Stimulated activated memory B cell treated with anti-CD40 and anti-IgM and Interleukin-4, amounts not matched to agents 10 μg/mL and 1 μg/mL and 100 μg/mL, for 72 hours (primary cell): ENCODE measurements at regions not wholly inside any gene's neighbourhood (a gene's known extent, or its start where the extent isn't known, plus 50 kb on each side); places are given as distances from the start of the nearest gene placed in this dataset.

ENCODE experiments used
- ATAC-seq: fragments of 150-1000 bp; cut with Tn5 transposase; 2 replicates; pipeline ENCODE4 v1.10.0; 2021
- H3K27ac Mint-ChIP-seq: one replicate; pipeline ENCODE4 v1.8.0; 2022; ENCODE audit warnings: mild to moderate bottlenecking, mixed read lengths
- H3K27me3 Mint-ChIP-seq: one replicate; pipeline ENCODE4 v1.8.0; 2022; ENCODE audit warnings: mixed read lengths
- H3K36me3 Mint-ChIP-seq: one replicate; pipeline ENCODE4 v1.8.0; 2022; ENCODE audit warnings: mixed read lengths
- H3K4me1 Mint-ChIP-seq: one replicate; pipeline ENCODE4 v1.8.0; 2022; ENCODE audit warnings: mixed read lengths
- H3K4me3 Mint-ChIP-seq: one replicate; pipeline ENCODE4 v1.8.0; 2022; ENCODE audit warnings: mild to moderate bottlenecking, moderate library complexity, mixed read lengths
- H3K9me3 Mint-ChIP-seq: one replicate; pipeline ENCODE4 v1.8.0; 2022; ENCODE audit warnings: mixed read lengths

DNA sequence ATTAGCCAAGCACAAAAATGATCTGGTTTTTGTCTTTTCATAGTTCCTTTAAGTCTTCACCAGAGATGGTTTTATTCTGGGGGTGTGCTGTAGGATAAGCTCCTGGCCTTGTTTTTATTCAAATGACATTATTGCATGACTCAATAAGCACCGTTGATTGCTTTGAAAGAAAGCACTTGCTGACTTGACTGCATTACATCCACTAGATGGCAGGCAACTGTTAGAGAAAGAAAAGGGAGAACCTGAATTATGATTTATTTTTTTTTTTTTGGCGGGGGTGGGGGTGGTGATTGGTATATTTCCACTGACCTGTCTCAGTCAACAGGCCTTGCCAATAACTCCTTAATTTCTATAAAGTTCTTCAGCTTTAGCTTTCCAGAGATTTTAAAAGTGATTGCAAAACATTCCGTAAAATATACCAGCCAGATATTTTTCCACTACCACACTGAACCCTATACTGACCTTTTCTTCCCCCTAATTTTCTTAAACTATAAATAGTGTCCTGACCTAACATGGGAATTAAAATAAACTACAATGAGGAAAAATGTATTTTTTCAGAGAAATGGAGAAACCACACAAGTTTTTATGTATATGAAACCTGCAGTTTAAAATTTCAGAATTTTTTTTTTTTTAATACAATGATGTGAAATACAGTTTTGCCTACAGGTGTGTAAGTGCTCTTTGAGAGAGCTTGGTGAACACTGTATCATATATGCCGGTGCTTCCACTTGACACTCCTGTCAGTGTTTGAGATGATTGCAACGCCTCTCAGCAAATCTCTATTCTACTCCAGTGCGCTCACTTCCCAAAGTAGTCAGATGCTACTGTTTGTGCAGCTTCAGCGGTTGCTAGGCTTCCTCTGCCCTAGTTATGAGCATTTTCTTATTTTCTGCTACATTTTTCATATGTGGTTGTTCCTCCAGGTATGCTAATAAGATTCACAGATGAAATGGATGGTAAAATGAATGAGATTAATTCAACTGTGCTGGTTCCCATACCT lies 274.3 kb downstream of the CD109 start:
- H3K4me3 Mint-ChIP-seq: no peak overlapping the region
- H3K4me1 Mint-ChIP-seq: no peaks in the 10 kb centered on the region
- no peaks in the 10 kb centered on the region for H3K9me3 Mint-ChIP-seq
- ATAC-seq: no peak
- H3K27me3 Mint-ChIP-seq: no peaks in the 10 kb centered on the region
- no peak overlapping the region for H3K27ac Mint-ChIP-seq
- H3K36me3 Mint-ChIP-seq: no peaks in the 10 kb centered on the region

DNA sequence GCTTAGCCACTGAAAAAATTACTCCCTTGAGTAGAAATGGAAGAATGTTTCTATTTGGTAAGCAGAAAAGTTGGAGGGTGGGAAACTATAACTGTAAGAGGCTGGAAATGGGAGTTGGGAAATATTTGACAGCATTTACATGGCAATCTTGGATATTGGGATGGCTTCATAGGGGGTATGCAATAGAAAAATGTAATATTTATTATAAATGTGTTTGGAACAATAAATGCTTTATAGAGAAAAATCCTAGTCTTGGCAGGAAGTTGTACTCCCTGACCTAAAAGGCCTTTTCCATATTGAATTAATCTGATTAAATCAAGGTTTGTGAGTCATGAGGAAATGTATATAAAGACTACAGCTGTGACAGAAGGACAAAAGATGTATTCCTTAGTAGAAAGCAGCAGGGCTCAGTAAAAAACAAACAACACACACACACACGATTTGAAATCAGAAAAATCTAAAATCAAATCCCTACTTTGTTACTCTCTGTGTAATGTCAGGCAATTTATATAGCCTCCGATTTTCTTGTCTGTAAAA lies 272.3 kb downstream of the CD109 start:
- Mint-ChIP-seq H3K4me1 (no peaks in the 10 kb centered on the region), H3K36me3 (no peaks in the 10 kb centered on the region), H3K4me3 (no peak overlapping the region), H3K27ac (no peak overlapping the region), H3K9me3 (no peaks in the 10 kb centered on the region), H3K27me3 (no peaks in the 10 kb centered on the region)
- ATAC-seq: no peak

DNA sequence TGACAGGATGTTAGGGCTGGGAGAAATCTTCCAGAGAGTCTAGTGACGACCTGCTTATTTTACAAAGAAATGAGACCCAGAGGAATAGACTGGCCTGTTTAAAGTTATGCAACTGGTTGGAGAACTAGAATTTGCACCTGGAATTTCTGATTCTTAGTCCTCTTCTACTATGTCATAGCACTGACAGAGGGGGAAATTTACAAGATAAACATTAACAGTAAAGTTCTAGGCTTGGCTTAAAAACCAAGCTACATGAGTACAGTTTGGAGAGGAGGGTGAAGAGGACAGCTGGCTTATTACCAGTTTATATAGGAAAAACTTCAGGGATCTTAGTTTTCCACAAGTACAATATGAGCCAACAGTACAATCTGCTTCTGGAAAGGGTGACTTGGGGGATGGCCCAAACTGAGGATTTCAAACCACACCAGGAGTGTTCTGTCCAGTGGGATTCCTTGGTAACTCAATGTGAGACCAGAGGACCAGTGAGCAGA lies 269.6 kb downstream of the CD109 start:
- H3K4me1 Mint-ChIP-seq: no peaks in the 10 kb centered on the region
- H3K4me3 Mint-ChIP-seq: no peak overlapping the region
- no peak for ATAC-seq
- no peaks in the 10 kb centered on the region for H3K9me3 Mint-ChIP-seq
- no peak overlapping the region for H3K27ac Mint-ChIP-seq
- H3K27me3 Mint-ChIP-seq: no peaks in the 10 kb centered on the region
- no peaks in the 10 kb centered on the region for H3K36me3 Mint-ChIP-seq

DNA sequence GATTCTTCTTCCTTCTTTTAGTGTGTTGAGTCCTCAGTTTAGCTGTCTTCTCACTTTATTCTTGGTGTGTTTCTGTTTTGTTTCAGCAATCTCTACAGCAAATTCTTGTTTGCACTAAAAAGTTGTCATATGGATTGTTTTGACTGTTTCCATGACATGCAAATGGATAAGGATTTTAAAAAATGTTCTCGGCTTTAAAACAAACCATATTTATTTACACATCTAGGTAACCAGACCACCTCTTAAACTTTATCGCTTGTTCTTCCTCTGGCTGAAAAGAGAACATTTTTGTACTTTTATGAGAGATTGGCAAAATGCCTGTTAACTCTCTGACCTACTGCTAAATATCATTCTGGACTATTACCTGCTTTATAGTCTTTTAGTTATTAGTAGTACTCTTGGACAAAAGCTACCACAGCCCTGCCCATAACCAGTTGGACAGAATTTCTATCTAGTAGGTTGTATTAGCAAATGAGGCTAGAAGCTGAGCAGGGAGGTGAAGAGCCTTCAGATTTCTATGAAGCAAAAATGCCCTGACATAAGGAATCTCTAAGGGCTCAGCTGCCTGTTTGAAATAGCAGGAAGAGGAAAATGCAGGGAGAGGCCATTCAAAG lies 268.3 kb downstream of the CD109 start:
- H3K9me3 Mint-ChIP-seq: no peaks in the 10 kb centered on the region
- H3K27me3 Mint-ChIP-seq: no peaks in the 10 kb centered on the region
- H3K27ac Mint-ChIP-seq: no peak overlapping the region
- no peaks in the 10 kb centered on the region for H3K4me1 Mint-ChIP-seq
- H3K4me3 Mint-ChIP-seq: no peak overlapping the region
- ATAC-seq: no peak
- H3K36me3 Mint-ChIP-seq: no peaks in the 10 kb centered on the region

DNA sequence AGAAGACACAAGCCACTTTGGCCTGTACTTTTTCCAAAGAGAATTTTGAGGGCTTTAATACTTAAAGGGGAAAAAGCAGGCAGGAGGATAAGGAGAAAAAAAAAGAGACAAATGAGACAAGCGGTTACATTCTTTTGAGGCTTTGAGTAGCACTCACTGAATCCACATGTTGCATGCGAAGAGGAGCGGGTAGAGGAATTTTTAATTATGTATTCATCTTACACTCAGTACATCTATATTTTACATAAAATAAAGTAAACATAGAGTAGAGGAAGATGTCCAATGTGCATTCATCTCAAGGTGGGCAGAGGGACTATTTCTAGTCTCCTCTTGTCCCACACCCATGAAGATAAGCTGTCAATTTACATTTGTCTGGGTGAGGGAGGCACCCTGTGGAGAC lies 266.9 kb downstream of the CD109 start:
- no peaks in the 10 kb centered on the region for H3K9me3 Mint-ChIP-seq
- H3K36me3 Mint-ChIP-seq: no peaks in the 10 kb centered on the region

DNA sequence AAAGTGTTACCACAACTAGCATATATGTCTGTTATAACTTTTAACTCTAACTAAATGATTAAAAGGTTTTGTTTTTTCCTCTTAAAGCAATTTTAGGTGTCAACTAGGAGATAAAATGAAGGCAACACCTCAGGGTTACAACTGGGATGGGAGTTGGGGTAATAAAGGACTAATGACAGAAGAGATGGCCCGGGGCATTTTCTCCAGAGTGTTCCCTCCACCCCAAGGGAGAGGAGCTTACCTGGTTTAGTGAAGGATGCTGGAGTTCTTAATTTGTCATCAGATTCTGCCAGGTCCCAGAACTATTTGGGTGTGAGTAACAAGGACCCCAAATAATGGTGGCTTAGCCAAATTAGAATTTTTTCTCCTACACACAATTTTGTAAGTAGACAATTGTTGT lies 260.3 kb downstream of the CD109 start:
- Mint-ChIP-seq H3K4me3 (no peak overlapping the region), H3K4me1 (no peaks in the 10 kb centered on the region), H3K36me3 (no peaks in the 10 kb centered on the region), H3K9me3 (no peaks in the 10 kb centered on the region), H3K27me3 (no peaks in the 10 kb centered on the region), H3K27ac (no peak overlapping the region)
- ATAC-seq: no peak

More for the DNA sequence above, 266.9 kb downstream of the CD109 start:
- no peak for ATAC-seq
- Mint-ChIP-seq H3K4me1 (no peaks in the 10 kb centered on the region), H3K27ac (no peak overlapping the region), H3K27me3 (no peaks in the 10 kb centered on the region), H3K4me3 (no peak overlapping the region)

DNA sequence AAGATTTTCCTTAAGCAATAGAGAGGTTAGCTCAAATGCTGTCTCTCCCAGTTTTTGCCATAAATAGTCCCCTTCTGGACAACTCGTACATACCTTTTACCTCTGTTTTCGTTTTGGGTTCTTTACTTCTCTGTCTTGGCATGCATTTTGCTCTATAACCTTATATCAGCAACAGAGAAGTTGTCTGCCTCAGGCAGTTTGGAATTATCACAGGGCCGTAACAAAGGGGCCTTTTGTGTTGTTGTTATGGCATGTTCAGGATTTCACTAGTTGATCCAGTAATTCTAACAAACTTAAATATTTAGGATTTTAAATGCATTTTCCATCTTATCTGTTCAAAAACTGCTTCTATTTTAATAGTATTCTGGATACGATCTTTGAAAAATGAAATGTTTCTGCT lies 259.8 kb downstream of the CD109 start:
- ATAC-seq: no peak
- H3K27ac Mint-ChIP-seq: no peak overlapping the region

DNA sequence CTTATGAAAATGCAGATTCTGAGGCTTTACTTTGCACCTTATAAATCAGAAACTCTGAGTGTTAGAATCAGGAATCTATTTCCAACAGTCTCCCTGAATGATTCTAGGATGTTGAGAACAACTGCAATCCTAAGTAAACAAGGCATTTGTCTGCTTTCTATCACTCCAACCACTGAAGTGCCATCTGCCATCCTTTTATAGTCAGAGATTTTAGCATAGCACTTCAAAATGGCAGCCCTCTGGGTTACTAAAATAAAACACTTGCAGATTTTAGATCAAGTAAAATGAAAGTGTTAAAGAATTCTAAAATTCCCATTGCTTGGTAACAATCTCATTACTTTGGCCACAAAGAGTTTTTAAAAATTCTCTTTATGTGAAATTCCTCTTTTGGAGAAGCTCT lies 258.9 kb downstream of the CD109 start:
- ATAC-seq: no peak
- Mint-ChIP-seq H3K27ac (no peak overlapping the region), H3K9me3 (no peaks in the 10 kb centered on the region), H3K4me3 (no peak overlapping the region), H3K36me3 (no peaks in the 10 kb centered on the region), H3K4me1 (no peaks in the 10 kb centered on the region), H3K27me3 (no peaks in the 10 kb centered on the region)

More for the DNA sequence above, 259.8 kb downstream of the CD109 start:
- H3K27me3 Mint-ChIP-seq: no peaks in the 10 kb centered on the region
- H3K4me1 Mint-ChIP-seq: no peaks in the 10 kb centered on the region
- no peaks in the 10 kb centered on the region for H3K9me3 Mint-ChIP-seq
- no peak overlapping the region for H3K4me3 Mint-ChIP-seq
- no peaks in the 10 kb centered on the region for H3K36me3 Mint-ChIP-seq

DNA sequence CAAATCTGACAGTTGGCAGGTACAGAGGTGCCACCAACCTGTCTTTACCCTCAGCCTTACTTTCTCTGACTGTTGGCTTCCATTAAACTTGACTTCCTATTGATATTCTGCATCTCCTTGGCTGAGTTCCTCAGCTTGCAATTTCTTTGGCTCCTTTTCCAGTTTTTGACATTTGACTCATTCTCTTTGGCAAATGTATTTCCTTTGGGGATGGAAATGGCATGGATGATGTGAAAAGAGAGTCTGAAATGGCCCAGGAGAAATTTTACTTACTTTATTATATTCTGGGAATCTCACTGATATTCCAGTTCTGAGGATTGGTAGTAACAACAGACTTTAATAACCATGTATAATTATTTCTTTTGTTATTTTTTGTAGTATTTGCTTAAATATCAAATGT lies 255.2 kb downstream of the CD109 start:
- Mint-ChIP-seq H3K4me1 (no peaks in the 10 kb centered on the region), H3K27ac (no peak overlapping the region), H3K4me3 (no peak overlapping the region), H3K36me3 (no peaks in the 10 kb centered on the region), H3K9me3 (peaks cover 14% of the 10 kb centered on the region), H3K27me3 (no peaks in the 10 kb centered on the region)
- ATAC-seq: no peak

DNA sequence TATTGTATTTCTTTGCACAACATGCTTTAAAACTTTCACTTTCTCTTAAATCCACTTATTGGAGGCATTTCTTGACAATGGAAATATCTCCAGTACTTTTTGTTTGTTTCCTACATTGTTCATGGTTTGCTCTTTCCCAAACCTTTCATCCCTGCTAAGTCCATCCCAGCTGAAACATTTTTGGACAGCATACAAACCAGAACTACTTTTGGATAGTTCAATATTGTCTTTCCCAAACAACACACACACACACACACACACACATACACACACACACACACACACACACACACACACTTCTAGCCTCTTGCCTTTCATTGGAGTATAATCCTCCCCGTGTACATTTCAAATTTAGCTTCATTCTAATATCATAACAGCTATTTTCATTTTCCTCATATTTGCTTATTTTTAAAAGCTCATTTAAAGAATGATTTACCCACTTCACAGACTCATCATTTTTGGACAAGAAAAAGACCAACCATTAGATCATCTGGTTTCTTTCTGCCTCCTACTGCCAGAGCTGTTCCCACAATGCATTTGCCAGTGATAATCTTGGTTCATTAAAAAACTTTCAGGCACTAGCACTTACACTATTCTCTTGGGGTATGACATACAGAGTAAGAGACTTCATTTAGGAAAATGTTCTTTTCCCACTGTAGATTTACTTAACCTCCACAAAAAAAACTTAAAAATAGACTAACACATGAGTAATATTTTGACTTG lies 248.1 kb downstream of the CD109 start:
- no peak overlapping the region for H3K27ac Mint-ChIP-seq
- ATAC-seq: no peak
- no peaks in the 10 kb centered on the region for H3K4me1 Mint-ChIP-seq

DNA sequence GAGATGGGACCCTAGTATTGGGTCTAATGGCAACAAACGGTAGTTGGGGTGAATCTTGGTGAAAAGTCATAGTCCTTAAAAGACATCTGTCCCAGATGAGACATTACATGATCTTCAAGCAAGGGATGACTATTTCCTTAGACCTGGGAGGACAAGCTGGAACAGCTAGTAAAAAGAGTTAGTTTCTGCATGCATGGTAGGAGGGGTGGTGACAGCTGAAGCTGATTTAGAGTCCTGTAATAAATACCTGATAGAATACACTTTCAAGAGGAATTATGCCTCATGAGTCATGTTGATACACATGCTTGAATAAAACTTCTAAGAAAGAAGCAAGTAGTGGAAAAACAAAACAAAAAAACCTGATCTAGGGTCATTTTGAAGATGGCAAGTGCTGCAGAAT lies 247.4 kb downstream of the CD109 start:
- no peak overlapping the region for H3K27ac Mint-ChIP-seq
- ATAC-seq: no peak
- no peaks in the 10 kb centered on the region for H3K4me1 Mint-ChIP-seq
- peaks cover 16% of the 10 kb centered on the region for H3K9me3 Mint-ChIP-seq
- H3K36me3 Mint-ChIP-seq: no peaks in the 10 kb centered on the region
- H3K4me3 Mint-ChIP-seq: no peak overlapping the region
- no peaks in the 10 kb centered on the region for H3K27me3 Mint-ChIP-seq

More for the DNA sequence above, 248.1 kb downstream of the CD109 start:
- H3K9me3 Mint-ChIP-seq: peaks cover 10% of the 10 kb centered on the region
- H3K4me3 Mint-ChIP-seq: no peak overlapping the region
- no peaks in the 10 kb centered on the region for H3K36me3 Mint-ChIP-seq
- H3K27me3 Mint-ChIP-seq: no peaks in the 10 kb centered on the region

DNA sequence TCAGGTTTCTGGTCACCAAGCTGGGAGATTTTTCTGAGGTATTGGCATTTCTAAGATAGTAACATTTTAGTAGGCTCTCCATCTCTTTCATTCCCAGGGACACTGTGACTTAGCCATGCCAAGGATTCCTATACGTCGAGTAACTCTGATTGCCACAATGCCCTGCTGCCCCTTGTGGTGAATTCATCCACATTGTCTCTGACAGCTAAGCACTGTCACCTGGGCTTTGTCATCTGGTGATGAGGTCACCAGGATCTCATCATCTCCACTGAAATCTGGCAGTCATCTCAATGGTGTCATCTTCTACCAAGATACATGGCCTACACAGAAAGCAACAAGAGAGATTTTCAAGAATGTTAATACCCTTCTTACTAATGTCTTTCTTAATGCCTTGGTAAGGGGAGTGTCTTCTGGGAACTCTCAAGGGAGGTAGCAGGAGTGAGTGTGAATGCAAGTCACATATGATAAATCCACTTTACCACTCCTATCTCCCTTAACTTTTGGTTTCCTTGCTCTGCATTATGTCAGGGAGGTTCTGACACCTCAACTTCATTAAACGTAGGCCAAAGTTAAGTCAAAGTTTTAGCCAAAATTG lies 246.7 kb downstream of the CD109 start:
- Mint-ChIP-seq H3K27ac (no peak overlapping the region), H3K36me3 (no peaks in the 10 kb centered on the region), H3K27me3 (no peaks in the 10 kb centered on the region), H3K4me3 (no peak overlapping the region), H3K4me1 (no peaks in the 10 kb centered on the region), H3K9me3 (peaks cover 10% of the 10 kb centered on the region)
- ATAC-seq: no peak

DNA sequence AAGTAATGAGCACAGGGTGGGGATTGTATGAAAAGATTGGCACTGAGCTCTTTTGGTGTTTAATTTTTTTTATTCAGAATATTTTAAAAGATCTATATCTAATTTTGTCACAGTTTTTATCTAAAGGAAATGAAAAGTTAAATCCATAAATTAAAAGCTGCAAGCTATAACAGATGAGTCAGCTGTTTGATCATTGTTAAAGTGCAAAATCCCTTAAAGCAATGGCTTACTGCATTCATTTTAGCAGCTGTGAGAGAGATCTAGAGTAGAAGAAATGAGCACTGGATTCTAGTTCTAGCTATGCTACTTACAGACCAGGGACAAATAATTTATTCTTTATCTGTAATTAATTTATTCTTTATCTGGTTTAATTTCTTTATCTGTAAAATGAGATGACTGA lies 245.9 kb downstream of the CD109 start:
- H3K4me3 Mint-ChIP-seq: no peak overlapping the region
- H3K4me1 Mint-ChIP-seq: no peaks in the 10 kb centered on the region
- no peaks in the 10 kb centered on the region for H3K27me3 Mint-ChIP-seq
- H3K27ac Mint-ChIP-seq: no peak overlapping the region
- no peak for ATAC-seq
- no peaks in the 10 kb centered on the region for H3K36me3 Mint-ChIP-seq
- H3K9me3 Mint-ChIP-seq: peaks cover 8% of the 10 kb centered on the region

DNA sequence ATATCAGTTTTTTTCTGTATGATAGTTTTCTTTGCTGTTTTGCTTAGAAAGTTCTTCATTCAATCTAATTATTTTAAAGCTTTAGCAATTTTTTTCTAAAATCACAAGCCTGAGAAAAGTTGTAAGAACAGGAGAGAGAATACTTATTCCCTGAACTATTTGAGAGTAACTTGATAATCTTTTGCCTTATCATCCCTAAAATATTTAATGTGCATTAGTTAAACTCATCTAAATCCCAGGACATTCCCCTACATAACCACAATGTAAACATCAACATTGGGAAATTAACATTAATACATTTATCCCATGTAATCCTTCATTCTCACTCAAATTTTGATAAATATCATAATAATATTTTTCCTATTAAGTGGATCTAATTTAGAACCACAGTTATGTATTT lies 241.8 kb downstream of the CD109 start:
- Mint-ChIP-seq H3K9me3 (peaks cover 5% of the 10 kb centered on the region), H3K27ac (no peak overlapping the region), H3K27me3 (no peaks in the 10 kb centered on the region), H3K4me1 (no peaks in the 10 kb centered on the region), H3K4me3 (no peak overlapping the region), H3K36me3 (no peaks in the 10 kb centered on the region)
- no peak for ATAC-seq

DNA sequence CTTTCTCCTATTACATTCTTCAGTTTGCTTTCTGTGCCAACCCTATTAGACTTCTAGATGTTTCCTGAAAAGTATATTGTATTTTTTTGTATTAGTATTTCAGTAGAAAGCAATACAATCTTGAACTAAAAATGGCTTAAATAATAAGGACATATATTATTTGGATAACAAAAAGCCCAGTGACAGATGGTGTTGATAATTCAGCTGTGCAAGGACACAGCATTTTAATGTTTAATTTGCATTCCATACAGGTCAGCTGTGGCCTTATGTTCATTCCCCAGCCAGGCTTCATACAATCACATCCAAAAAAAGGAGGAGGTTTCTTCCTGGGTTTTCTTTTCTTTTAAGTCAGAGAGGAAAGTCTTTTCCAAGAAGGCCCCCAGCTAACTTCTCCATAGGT lies 236.9 kb downstream of the CD109 start:
- H3K4me3 Mint-ChIP-seq: no peak overlapping the region
- H3K27me3 Mint-ChIP-seq: no peaks in the 10 kb centered on the region
- H3K27ac Mint-ChIP-seq: no peak overlapping the region
- peaks cover 14% of the 10 kb centered on the region for H3K9me3 Mint-ChIP-seq
- no peak for ATAC-seq
- no peaks in the 10 kb centered on the region for H3K4me1 Mint-ChIP-seq
- no peaks in the 10 kb centered on the region for H3K36me3 Mint-ChIP-seq
